Stimulated activated naive B cell treated with anti-CD40 and anti-IgM and Interleukin-4, amounts not matched to agents 10 μg/mL and 1 μg/mL and 100 μg/mL, for 72 hours (primary cell): ENCODE measurements at regions not wholly inside any gene's neighbourhood (a gene's known extent, or its start where the extent isn't known, plus 50 kb on each side); places are given as distances from the start of the nearest gene placed in this dataset.

Source experiments
- ATAC-seq, 2 donors: fragments of 150-1000 bp; cut with Tn5 transposase; replicated peaks; 2 replicates each; pipeline ENCODE4 v1.10.0; 2021; ENCODE audit warnings: moderate library complexity in 1 of 2
- DNase-seq: peaks from one replicate; pipeline ENCODE4 v3.0.0; 2021
- H3K27ac Mint-ChIP-seq: one replicate; pipeline ENCODE4 v1.8.0; 2022; ENCODE audit warnings: mild to moderate bottlenecking, mixed read lengths
- H3K27me3 Mint-ChIP-seq, 2 donors: one replicate each; pipeline ENCODE4 v1.8.0; 2022; ENCODE audit warnings: mixed read lengths in 2 of 2
- H3K36me3 Mint-ChIP-seq, 2 donors: one replicate each; pipeline ENCODE4 v1.8.0; 2022; ENCODE audit warnings: mixed read lengths in 2 of 2, mild to moderate bottlenecking in 1 of 2
- H3K4me1 Mint-ChIP-seq, 2 donors: one replicate each; pipeline ENCODE4 v1.8.0; 2022; ENCODE audit warnings: mixed read lengths in 2 of 2, mild to moderate bottlenecking in 1 of 2
- H3K4me3 Mint-ChIP-seq, 2 donors: one replicate each; pipeline ENCODE4 v1.8.0; 2022; ENCODE audit warnings: mild to moderate bottlenecking in 2 of 2, mixed read lengths in 2 of 2, moderate library complexity in 1 of 2
- H3K9me3 Mint-ChIP-seq, 2 donors: one replicate each; pipeline ENCODE4 v1.8.0; 2022; ENCODE audit warnings: mixed read lengths in 2 of 2, mild to moderate bottlenecking in 1 of 2

- Mint-ChIP-seq H3K27me3 (peaks cover 47 to 70% of the 10 kb centered on the region in 2 donors), H3K4me3 (no peak overlapping the region), H3K4me1 (no peaks in the 10 kb centered on the region), H3K27ac (no peak overlapping the region), H3K9me3 (no peaks in the 10 kb centered on the region), H3K36me3 (no peaks in the 10 kb centered on the region)
- ATAC-seq: no peak
- DNase-seq: no peak
Observed at GRCh38 chr10:123574109-123574698, 92.0 kb upstream of the GPR26 start.

- Mint-ChIP-seq H3K27me3 (peaks cover 50 to 61% of the 10 kb centered on the region in 2 donors), H3K36me3 (no peaks in the 10 kb centered on the region), H3K27ac (no peak overlapping the region), H3K9me3 (no peaks in the 10 kb centered on the region), H3K4me3 (no peak overlapping the region), H3K4me1 (no peaks in the 10 kb centered on the region)
- no peak for DNase-seq
- no peak for ATAC-seq
Observed at GRCh38 chr10:123575105-123575504, 91.0 kb upstream of the GPR26 start.

- Mint-ChIP-seq H3K4me3 (no peak overlapping the region), H3K27ac (no peak overlapping the region), H3K4me1 (no peaks in the 10 kb centered on the region), H3K27me3 (peaks cover 51 to 62% of the 10 kb centered on the region in 2 donors), H3K36me3 (no peaks in the 10 kb centered on the region), H3K9me3 (no peaks in the 10 kb centered on the region)
- no peak for DNase-seq
- ATAC-seq: no peak
Observed at GRCh38 chr10:123576706-123577105, 89.4 kb upstream of the GPR26 start.

GRCh38 chr10:123577921-123578461 is 88.2 kb upstream of the GPR26 start:
- Mint-ChIP-seq H3K9me3 (no peaks in the 10 kb centered on the region), H3K4me1 (no peaks in the 10 kb centered on the region), H3K27me3 (peaks cover 49 to 64% of the 10 kb centered on the region in 2 donors), H3K36me3 (no peaks in the 10 kb centered on the region), H3K27ac (no peak overlapping the region), H3K4me3 (no peak overlapping the region)
- no peak for DNase-seq
- ATAC-seq: no peak

- Mint-ChIP-seq H3K9me3 (no peaks in the 10 kb centered on the region), H3K36me3 (no peaks in the 10 kb centered on the region), H3K4me3 (no peak overlapping the region), H3K4me1 (no peaks in the 10 kb centered on the region), H3K27ac (no peak overlapping the region), H3K27me3 (peaks cover 48 to 64% of the 10 kb centered on the region in 2 donors)
- DNase-seq: no peak
- no peak for ATAC-seq
Observed at GRCh38 chr10:123578721-123579120, 87.4 kb upstream of the GPR26 start.

GRCh38 chr10:123579675-123580074 is 86.5 kb upstream of the GPR26 start:
- H3K36me3 Mint-ChIP-seq: no peaks in the 10 kb centered on the region
- no peak for ATAC-seq
- no peaks in the 10 kb centered on the region for H3K4me1 Mint-ChIP-seq
- no peak for DNase-seq
- no peaks in the 10 kb centered on the region for H3K9me3 Mint-ChIP-seq
- no peak overlapping the region for H3K27ac Mint-ChIP-seq
- peaks cover 42 to 61% of the 10 kb centered on the region in 2 donors for H3K27me3 Mint-ChIP-seq
- no peak overlapping the region for H3K4me3 Mint-ChIP-seq

GRCh38 chr10:123580426-123580825 is 85.7 kb upstream of the GPR26 start:
- no peaks in the 10 kb centered on the region for H3K4me1 Mint-ChIP-seq
- no peak for ATAC-seq
- H3K27ac Mint-ChIP-seq: no peak overlapping the region
- no peak for DNase-seq
- no peaks in the 10 kb centered on the region for H3K9me3 Mint-ChIP-seq
- H3K4me3 Mint-ChIP-seq: no peak overlapping the region
- H3K27me3 Mint-ChIP-seq: peaks cover 48 to 69% of the 10 kb centered on the region in 2 donors
- no peaks in the 10 kb centered on the region for H3K36me3 Mint-ChIP-seq

GRCh38 chr10:123581656-123582055 is 84.5 kb upstream of the GPR26 start:
- H3K27me3 Mint-ChIP-seq: peaks cover 50 to 67% of the 10 kb centered on the region in 2 donors
- ATAC-seq: no peak

GRCh38 chr10:123582084-123582989 is 83.8 kb upstream of the GPR26 start:
- ATAC-seq: peak; percentile 90 to 91
- no peaks in the 10 kb centered on the region for H3K36me3 Mint-ChIP-seq

More at GRCh38 chr10:123581656-123582055, 84.5 kb upstream of the GPR26 start:
- no peaks in the 10 kb centered on the region for H3K36me3 Mint-ChIP-seq
- H3K4me1 Mint-ChIP-seq: no peaks in the 10 kb centered on the region
- H3K4me3 Mint-ChIP-seq: no peak overlapping the region
- H3K27ac Mint-ChIP-seq: no peak overlapping the region
- no peaks in the 10 kb centered on the region for H3K9me3 Mint-ChIP-seq
- no peak for DNase-seq

GRCh38 chr10:123583639-123584418 is 82.3 kb upstream of the GPR26 start:
- ATAC-seq (peak; percentile 57 to 66), DNase-seq (peak; percentile 42)
- peaks cover 41 to 57% of the 10 kb centered on the region in 2 donors for H3K27me3 Mint-ChIP-seq
- no peaks in the 10 kb centered on the region for H3K9me3 Mint-ChIP-seq
- no peak overlapping the region for H3K27ac Mint-ChIP-seq
- no peaks in the 10 kb centered on the region for H3K4me1 Mint-ChIP-seq
- no peak overlapping the region for H3K4me3 Mint-ChIP-seq
- H3K36me3 Mint-ChIP-seq: no peaks in the 10 kb centered on the region

More at GRCh38 chr10:123582084-123582989, 83.8 kb upstream of the GPR26 start:
- peaks cover 50 to 60% of the 10 kb centered on the region in 2 donors for H3K27me3 Mint-ChIP-seq
- H3K9me3 Mint-ChIP-seq: no peaks in the 10 kb centered on the region
- no peak overlapping the region for H3K27ac Mint-ChIP-seq
- DNase-seq: peak; percentile 59
- H3K4me3 Mint-ChIP-seq: no peak overlapping the region
- no peaks in the 10 kb centered on the region for H3K4me1 Mint-ChIP-seq

GRCh38 chr10:123584419-123584775 is 81.8 kb upstream of the GPR26 start:
- Mint-ChIP-seq H3K27me3 (peaks cover 41 to 61% of the 10 kb centered on the region in 2 donors), H3K9me3 (no peaks in the 10 kb centered on the region), H3K36me3 (no peaks in the 10 kb centered on the region), H3K4me3 (no peak overlapping the region), H3K27ac (no peak overlapping the region), H3K4me1 (no peaks in the 10 kb centered on the region)
- DNase-seq: no peak
- no peak for ATAC-seq

- ATAC-seq (no peak), DNase-seq (no peak)
- H3K9me3 Mint-ChIP-seq: no peaks in the 10 kb centered on the region
- H3K4me3 Mint-ChIP-seq: no peak overlapping the region
- H3K27ac Mint-ChIP-seq: no peak overlapping the region
- no peaks in the 10 kb centered on the region for H3K36me3 Mint-ChIP-seq
- peaks cover 35 to 68% of the 10 kb centered on the region in 2 donors for H3K27me3 Mint-ChIP-seq
- no peaks in the 10 kb centered on the region for H3K4me1 Mint-ChIP-seq
Observed at GRCh38 chr10:123585477-123586445, 80.4 kb upstream of the GPR26 start.

GRCh38 chr10:123587110-123587509 is 79.0 kb upstream of the GPR26 start:
- no peak overlapping the region for H3K4me3 Mint-ChIP-seq
- peaks cover 29 to 64% of the 10 kb centered on the region in 2 donors for H3K27me3 Mint-ChIP-seq

More at GRCh38 chr10:123587110-123587509, 79.0 kb upstream of the GPR26 start:
- no peaks in the 10 kb centered on the region for H3K9me3 Mint-ChIP-seq
- ATAC-seq (no peak), DNase-seq (no peak)
- no peaks in the 10 kb centered on the region for H3K36me3 Mint-ChIP-seq
- no peaks in the 10 kb centered on the region for H3K4me1 Mint-ChIP-seq
- H3K27ac Mint-ChIP-seq: no peak overlapping the region
